Peyer's patch (tissue), 4 donors: ENCODE measurements at regions not wholly inside any gene's neighbourhood (a gene's known extent, or its start where the extent isn't known, plus 50 kb on each side); places are given as distances from the start of the nearest gene placed in this dataset.

Experiments used
- CTCF ChIP-seq, 6 experiments: fragments of 450-650 bp in 4 of 6; fragments of 200-600 bp in 2 of 6; sonication (generic) in 1 of 6; IDR thresholded peaks; one replicate each; pipeline ENCODE4 v1.5.1; 2017 to 2019; ENCODE audit warnings: antibody characterized with exemption in 6 of 6, mild to moderate bottlenecking in 3 of 6, moderate library complexity in 1 of 6
- POLR2A ChIP-seq, 2 donors: fragments of 450-650 bp; IDR thresholded peaks; one replicate each; pipeline ENCODE4 v1.5.1; 2017; ENCODE audit warnings: antibody characterized with exemption in 2 of 2, mild to moderate bottlenecking in 2 of 2, moderate library complexity in 2 of 2

- TF ChIP-seq CTCF (IDR thresholded peaks at IDR 0.05) (no peak), POLR2A (IDR thresholded peaks at IDR 0.05) (no peak)
These were observed 135.8 kb upstream of the TUSC1 start for GRCh38 chr9:25814023-25814422.
